Memory B cell (primary cell): ENCODE measurements at regions not wholly inside any gene's neighbourhood (a gene's known extent, or its start where the extent isn't known, plus 50 kb on each side); places are given as distances from the start of the nearest gene placed in this dataset.
A peak's percentile ranks its signal among the peaks of the same experiment; 100 is the strongest.
"Not testable (repeated sequence)": the region's sequence is repeated elsewhere in the genome, so short reads cannot be mapped to it uniquely, and the experiment has no call there.

ENCODE experiments used
- ATAC-seq: fragments of 150-1000 bp; cut with Tn5 transposase; 2 replicates; pipeline ENCODE4 v1.10.0; 2021; ENCODE audit warnings: low read depth, mild to moderate bottlenecking, moderate library complexity
- DNase-seq, 2 donors: peaks; one replicate each; pipeline ENCODE4 v3.0.0; 2022; ENCODE audit warnings: low spot score in 2 of 2
- H3K27ac Mint-ChIP-seq: one replicate; pipeline ENCODE4 v1.8.0; 2022; ENCODE audit warnings: mild to moderate bottlenecking, moderate library complexity, mixed read lengths
- H3K27me3 Mint-ChIP-seq: one replicate; pipeline ENCODE4 v1.8.0; 2022; ENCODE audit warnings: mixed read lengths
- H3K36me3 Mint-ChIP-seq: one replicate; pipeline ENCODE4 v1.8.0; 2022; ENCODE audit warnings: mild to moderate bottlenecking, mixed read lengths
- H3K4me1 Mint-ChIP-seq: one replicate; pipeline ENCODE4 v1.8.0; 2022; ENCODE audit warnings: mixed read lengths
- H3K4me3 Mint-ChIP-seq: one replicate; pipeline ENCODE4 v1.8.0; 2022; ENCODE audit warnings: mild to moderate bottlenecking, moderate library complexity, mixed read lengths
- H3K9me3 Mint-ChIP-seq: one replicate; pipeline ENCODE4 v1.8.0; 2022; ENCODE audit warnings: mixed read lengths

- Mint-ChIP-seq H3K36me3 (no peaks in the 10 kb centered on the region), H3K4me3 (no peak overlapping the region), H3K27ac (no peak overlapping the region), H3K9me3 (no peaks in the 10 kb centered on the region), H3K27me3 (peaks cover 2% of the 10 kb centered on the region), H3K4me1 (no peaks in the 10 kb centered on the region)
- DNase-seq (no peak), ATAC-seq (no peak)
Observed at GRCh38 chr12:59517522-59517921, 78.3 kb upstream of the SLC16A7 start.

- DNase-seq = no peak
- peaks cover 3% of the 10 kb centered on the region for H3K27me3 Mint-ChIP-seq
- no peaks in the 10 kb centered on the region for H3K36me3 Mint-ChIP-seq
- ATAC-seq = no peak
- peaks cover 7% of the 10 kb centered on the region for H3K4me1 Mint-ChIP-seq
- H3K9me3 Mint-ChIP-seq = peaks cover 1% of the 10 kb centered on the region
- no peak overlapping the region for H3K4me3 Mint-ChIP-seq
- no peak overlapping the region for H3K27ac Mint-ChIP-seq
Observed at GRCh38 chr12:59500915-59501314, 94.9 kb upstream of the SLC16A7 start.

GRCh38 chr12:59500335-59500734 is 95.5 kb upstream of the SLC16A7 start:
- H3K4me3 Mint-ChIP-seq = no peak overlapping the region
- H3K9me3 Mint-ChIP-seq = peaks cover 1% of the 10 kb centered on the region
- no peaks in the 10 kb centered on the region for H3K36me3 Mint-ChIP-seq
- H3K27me3 Mint-ChIP-seq = peaks cover 3% of the 10 kb centered on the region
- DNase-seq (no peak), ATAC-seq (no peak)
- no peak overlapping the region for H3K27ac Mint-ChIP-seq
- peaks cover 7% of the 10 kb centered on the region for H3K4me1 Mint-ChIP-seq

GRCh38 chr12:59499774-59500173 is 96.1 kb upstream of the SLC16A7 start:
- H3K4me3 Mint-ChIP-seq = no peak overlapping the region
- H3K36me3 Mint-ChIP-seq = no peaks in the 10 kb centered on the region
- DNase-seq = no peak
- H3K27ac Mint-ChIP-seq = no peak overlapping the region
- H3K9me3 Mint-ChIP-seq = peaks cover 1% of the 10 kb centered on the region
- ATAC-seq = no peak
- peaks cover 3% of the 10 kb centered on the region for H3K27me3 Mint-ChIP-seq
- H3K4me1 Mint-ChIP-seq = peaks cover 9% of the 10 kb centered on the region

- ATAC-seq (no peak), DNase-seq (no peak)
- H3K27ac Mint-ChIP-seq = no peak overlapping the region
- peaks cover 11% of the 10 kb centered on the region for H3K4me1 Mint-ChIP-seq
- H3K9me3 Mint-ChIP-seq = no peaks in the 10 kb centered on the region
- H3K4me3 Mint-ChIP-seq = no peak overlapping the region
- no peaks in the 10 kb centered on the region for H3K27me3 Mint-ChIP-seq
- H3K36me3 Mint-ChIP-seq = no peaks in the 10 kb centered on the region
Observed at GRCh38 chr12:59494617-59495016, 101.2 kb upstream of the SLC16A7 start.

- Mint-ChIP-seq H3K27me3 (no peaks in the 10 kb centered on the region), H3K36me3 (no peaks in the 10 kb centered on the region), H3K27ac (no peak overlapping the region), H3K4me1 (peaks cover 10% of the 10 kb centered on the region), H3K9me3 (peaks cover 1% of the 10 kb centered on the region), H3K4me3 (no peak overlapping the region)
- DNase-seq (no peak), ATAC-seq (no peak)
Observed at GRCh38 chr12:59491877-59492276, 104.0 kb upstream of the SLC16A7 start.

DNA sequence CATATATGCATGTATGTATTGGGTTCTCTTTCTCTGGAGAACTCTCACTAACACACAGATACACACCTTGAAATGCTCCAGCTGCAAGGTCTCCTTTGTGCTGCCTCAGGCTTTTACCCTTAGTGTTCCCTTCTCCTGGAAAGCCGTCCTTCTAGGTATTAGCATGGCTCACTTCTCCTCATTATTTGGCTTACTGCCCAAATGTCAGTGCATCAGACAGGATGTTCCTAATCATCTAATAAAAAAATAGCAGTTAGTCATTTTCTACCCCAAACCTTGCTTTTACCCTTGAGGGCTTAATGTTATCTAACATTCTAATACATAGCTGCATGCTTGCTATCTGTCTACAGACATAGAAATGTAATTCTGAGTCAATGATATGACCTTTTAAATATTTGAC is 109.0 kb upstream of the SLC16A7 start:
- peaks cover 7% of the 10 kb centered on the region for H3K9me3 Mint-ChIP-seq
- no peaks in the 10 kb centered on the region for H3K27me3 Mint-ChIP-seq
- H3K27ac Mint-ChIP-seq = no peak overlapping the region
- peaks cover 11% of the 10 kb centered on the region for H3K4me1 Mint-ChIP-seq
- peaks cover 2% of the 10 kb centered on the region for H3K36me3 Mint-ChIP-seq
- ATAC-seq = no peak
- no peak for DNase-seq
- no peak overlapping the region for H3K4me3 Mint-ChIP-seq

DNA sequence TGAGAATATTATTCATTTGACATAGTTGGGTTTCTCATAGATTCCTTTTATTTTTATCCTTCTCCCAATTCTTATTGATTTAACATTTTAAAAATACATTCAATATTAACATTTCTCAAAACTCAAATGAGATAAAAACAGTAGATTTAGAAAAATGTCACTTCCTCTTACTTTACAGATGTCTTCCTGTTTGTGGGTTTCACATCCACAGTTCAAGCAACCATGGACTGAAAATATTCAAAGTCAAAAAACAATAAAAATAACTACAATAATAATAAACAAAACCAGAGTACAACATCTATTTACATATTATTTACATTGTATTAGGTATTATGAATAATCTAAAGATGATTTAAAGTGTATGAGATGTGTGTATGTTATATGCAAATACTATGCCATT is 111.3 kb upstream of the SLC16A7 start:
- Mint-ChIP-seq H3K27me3 (no peaks in the 10 kb centered on the region), H3K9me3 (peaks cover 7% of the 10 kb centered on the region), H3K27ac (peak overlapping the region; percentile 85), H3K36me3 (peaks cover 2% of the 10 kb centered on the region), H3K4me3 (no peak overlapping the region), H3K4me1 (peaks cover 9% of the 10 kb centered on the region)
- ATAC-seq (peak; percentile 92), DNase-seq (no peak)

DNA sequence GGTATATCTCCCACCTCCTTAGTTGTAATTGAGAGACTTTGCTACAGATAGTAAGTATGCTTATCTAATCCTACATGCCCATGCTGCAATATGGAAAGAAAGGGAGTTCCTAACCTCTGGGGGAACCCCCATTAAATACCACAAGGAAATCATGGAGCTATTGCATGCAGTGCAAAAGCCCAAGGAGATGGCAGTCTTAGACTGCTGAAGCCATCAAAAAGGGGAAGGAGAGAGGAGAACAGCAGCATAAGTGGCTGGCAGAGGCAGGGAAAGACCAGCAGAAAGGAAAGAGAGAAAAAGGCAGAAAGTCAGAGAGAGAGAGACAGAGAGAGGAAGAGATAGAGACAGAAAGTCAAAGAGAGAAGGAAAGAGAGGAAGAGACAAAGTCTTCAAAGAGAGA is 121.6 kb upstream of the SLC16A7 start:
- H3K27me3 Mint-ChIP-seq, H3K36me3 Mint-ChIP-seq, H3K27ac Mint-ChIP-seq, H3K4me1 Mint-ChIP-seq, DNase-seq, H3K9me3 Mint-ChIP-seq, ATAC-seq, H3K4me3 Mint-ChIP-seq: not testable (repeated sequence)

GRCh38 chr12:59472273-59472672 is 123.6 kb upstream of the SLC16A7 start:
- DNase-seq (peak in 1 of 2 donors; percentile 15), ATAC-seq (peak; percentile 85)
- Mint-ChIP-seq H3K27ac (peak overlapping the region; percentile 85), H3K4me3 (no peak overlapping the region), H3K36me3 (peaks cover 2% of the 10 kb centered on the region), H3K4me1 (peaks cover 10% of the 10 kb centered on the region), H3K9me3 (peaks cover 2% of the 10 kb centered on the region), H3K27me3 (peaks cover 2% of the 10 kb centered on the region)

DNA sequence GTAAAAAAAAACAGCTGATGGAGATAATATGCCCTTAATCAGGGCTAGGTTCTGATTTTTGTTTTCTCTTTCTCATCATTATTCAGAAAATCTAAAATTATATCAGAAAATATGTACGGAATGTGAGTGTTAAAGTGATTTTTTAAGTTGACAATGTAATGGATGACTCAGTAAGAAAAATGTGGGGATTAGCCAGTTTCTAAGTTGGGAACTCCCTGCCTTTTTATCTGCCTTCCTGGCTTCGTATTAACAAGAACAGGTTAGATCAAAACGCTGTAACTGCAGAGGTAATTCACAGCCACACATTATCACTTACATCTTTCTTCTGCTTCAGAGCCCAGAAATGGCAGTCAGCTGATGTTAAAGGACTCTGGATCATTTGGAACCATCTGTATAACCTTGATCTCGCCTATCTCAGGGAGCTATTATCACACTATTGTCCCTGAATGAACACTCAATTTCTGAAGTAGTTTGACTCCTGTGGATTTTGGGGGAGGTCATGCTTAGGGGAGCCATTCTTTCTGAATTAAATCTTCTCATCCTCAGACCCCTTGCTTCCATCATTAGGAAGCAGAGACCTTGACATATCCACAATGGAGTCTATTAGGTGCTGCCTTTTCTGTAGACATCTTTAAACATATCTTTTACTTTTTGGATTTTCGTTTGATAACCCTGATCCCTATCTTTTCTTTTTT is 135.7 kb upstream of the SLC16A7 start:
- no peaks in the 10 kb centered on the region for H3K4me1 Mint-ChIP-seq
- no peak for ATAC-seq
- H3K4me3 Mint-ChIP-seq = no peak overlapping the region
- no peaks in the 10 kb centered on the region for H3K9me3 Mint-ChIP-seq
- H3K27me3 Mint-ChIP-seq = no peaks in the 10 kb centered on the region
- no peak overlapping the region for H3K27ac Mint-ChIP-seq
- no peak for DNase-seq
- no peaks in the 10 kb centered on the region for H3K36me3 Mint-ChIP-seq

GRCh38 chr12:59453475-59453874 is 142.4 kb upstream of the SLC16A7 start:
- Mint-ChIP-seq H3K4me1 (no peaks in the 10 kb centered on the region), H3K9me3 (no peaks in the 10 kb centered on the region), H3K27me3 (no peaks in the 10 kb centered on the region), H3K36me3 (no peaks in the 10 kb centered on the region), H3K4me3 (no peak overlapping the region), H3K27ac (no peak overlapping the region)
- ATAC-seq (no peak), DNase-seq (no peak)

GRCh38 chr12:59452746-59453145 is 143.1 kb upstream of the SLC16A7 start:
- H3K4me3 Mint-ChIP-seq = no peak overlapping the region
- ATAC-seq (no peak), DNase-seq (no peak)
- no peaks in the 10 kb centered on the region for H3K4me1 Mint-ChIP-seq
- H3K9me3 Mint-ChIP-seq = no peaks in the 10 kb centered on the region
- no peak overlapping the region for H3K27ac Mint-ChIP-seq
- no peaks in the 10 kb centered on the region for H3K27me3 Mint-ChIP-seq
- no peaks in the 10 kb centered on the region for H3K36me3 Mint-ChIP-seq

DNA sequence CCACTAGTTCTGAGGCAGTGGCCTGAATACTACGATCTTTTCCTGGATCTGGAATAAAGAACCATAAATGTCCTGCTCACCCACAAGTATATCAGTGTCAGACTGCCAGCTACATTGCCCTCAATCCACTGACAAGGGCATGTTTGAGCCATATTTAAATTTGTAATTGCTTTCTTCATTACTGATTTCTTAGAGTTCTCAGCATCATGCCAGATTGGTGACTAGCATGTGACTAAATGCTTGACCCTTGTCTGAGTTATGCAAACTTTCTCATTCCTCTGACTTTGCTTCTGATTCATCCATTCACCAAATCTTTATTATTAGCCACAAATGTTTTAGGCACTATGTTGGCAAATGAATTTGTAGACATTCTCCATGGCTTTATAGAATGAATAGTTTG is 143.6 kb upstream of the SLC16A7 start:
- Mint-ChIP-seq H3K9me3 (no peaks in the 10 kb centered on the region), H3K4me1 (no peaks in the 10 kb centered on the region), H3K27ac (no peak overlapping the region), H3K27me3 (no peaks in the 10 kb centered on the region), H3K4me3 (no peak overlapping the region), H3K36me3 (no peaks in the 10 kb centered on the region)
- ATAC-seq (no peak), DNase-seq (no peak)

DNA sequence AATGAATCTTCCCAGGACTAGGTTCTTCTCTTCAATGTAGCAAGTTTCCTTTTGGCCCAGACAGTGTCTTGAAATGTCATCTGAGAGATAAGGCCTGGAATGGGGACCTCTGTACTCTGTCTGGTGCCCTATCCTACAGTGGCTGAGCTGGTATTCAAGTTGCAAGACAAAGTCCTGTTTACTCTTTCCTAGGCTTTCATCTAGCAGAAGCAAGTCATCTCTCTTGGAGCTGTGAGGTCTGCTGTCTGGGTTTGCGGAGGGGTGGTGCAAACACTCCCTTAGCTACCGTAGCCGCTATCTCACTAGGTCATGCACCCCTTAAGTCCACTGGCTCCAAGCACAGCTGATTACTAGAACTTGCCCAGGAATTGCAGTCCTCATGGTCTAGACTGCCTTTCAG is 149.7 kb upstream of the SLC16A7 start:
- Mint-ChIP-seq H3K9me3 (peaks cover 10% of the 10 kb centered on the region), H3K27ac (no peak overlapping the region), H3K4me1 (no peaks in the 10 kb centered on the region), H3K36me3 (peaks cover 4% of the 10 kb centered on the region), H3K4me3 (no peak overlapping the region), H3K27me3 (no peaks in the 10 kb centered on the region)
- no peak for ATAC-seq
- DNase-seq = no peak
